Urothelium cell line (cell line): ENCODE measurements at regions not wholly inside any gene's neighbourhood (a gene's known extent, or its start where the extent isn't known, plus 50 kb on each side); places are given as distances from the start of the nearest gene placed in this dataset.
A peak's percentile ranks its signal among the peaks of the same experiment; 100 is the strongest.
"Not testable (repeated sequence)": the region's sequence is repeated elsewhere in the genome, so short reads cannot be mapped to it uniquely, and the experiment has no call there.

Source experiments
- DNase-seq: peaks from one replicate; pipeline ENCODE4 v3.0.0; 2011; ENCODE audit warnings: low spot score, mixed read lengths
- FAIRE-seq: peaks from 2 replicates; lab custom pipeline; 2011; peaks lifted over from hg19 to GRCh38; lab: Jason Lieb, UNC

DNA sequence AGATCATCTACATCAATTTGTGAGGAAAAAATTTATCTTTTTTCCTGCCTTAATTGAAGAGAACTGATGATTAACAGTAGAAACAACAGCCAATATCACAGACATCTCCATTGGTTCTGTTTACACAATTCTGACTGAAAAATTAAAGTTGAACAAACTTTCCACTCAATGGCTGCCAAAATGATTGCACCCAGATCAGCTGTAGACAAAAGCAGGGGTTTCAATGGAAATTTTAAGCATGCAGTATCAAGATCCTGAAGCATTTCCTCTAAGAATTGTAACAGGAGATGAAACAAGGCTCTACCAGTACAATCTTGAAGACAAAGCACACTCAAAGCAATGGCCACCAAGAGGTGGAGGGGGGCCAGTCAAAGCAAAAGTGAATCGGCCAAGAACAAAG is 231.6 kb upstream of the KRR1 start:
- FAIRE-seq (no peak), DNase-seq (no peak)

DNA sequence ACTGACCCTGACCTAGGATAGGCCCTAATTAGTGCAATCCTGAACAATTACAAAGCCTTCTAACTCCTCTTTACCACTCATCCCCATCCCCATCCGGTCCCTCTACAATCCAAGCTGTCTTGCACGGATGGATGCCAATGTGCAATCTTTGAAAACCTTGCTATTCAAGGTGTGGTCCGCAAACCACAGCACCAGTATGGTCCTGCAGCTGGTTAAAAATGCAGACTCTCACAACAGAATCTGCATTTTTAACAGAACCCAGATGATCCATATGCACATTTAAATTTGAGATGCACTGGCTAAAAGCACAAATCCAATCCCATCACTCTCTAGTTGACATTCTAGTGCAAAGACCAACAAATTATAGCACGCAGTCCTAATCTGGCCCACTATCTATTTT is 230.6 kb upstream of the KRR1 start:
- DNase-seq (no peak), FAIRE-seq (no peak)

DNA sequence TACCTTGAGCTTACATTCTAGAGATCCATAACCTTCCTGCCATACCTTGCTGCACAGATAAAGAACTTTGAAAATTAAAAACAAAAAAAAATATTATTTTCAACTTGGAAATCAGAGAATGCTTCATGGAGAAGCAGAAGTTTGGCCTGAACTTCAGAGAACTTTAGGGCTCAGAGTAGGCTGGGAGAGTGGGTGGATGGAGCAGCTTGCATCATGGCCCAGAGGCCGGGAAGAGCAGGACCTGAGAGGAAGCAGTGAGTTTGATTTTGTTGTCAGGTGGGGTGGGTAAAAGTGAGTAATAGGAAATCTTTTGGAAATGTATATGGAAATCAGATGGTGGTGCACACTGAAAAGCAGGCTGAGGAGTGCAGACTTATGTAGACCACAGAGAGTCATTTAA is 228.5 kb upstream of the KRR1 start:
- no peak for FAIRE-seq

DNA sequence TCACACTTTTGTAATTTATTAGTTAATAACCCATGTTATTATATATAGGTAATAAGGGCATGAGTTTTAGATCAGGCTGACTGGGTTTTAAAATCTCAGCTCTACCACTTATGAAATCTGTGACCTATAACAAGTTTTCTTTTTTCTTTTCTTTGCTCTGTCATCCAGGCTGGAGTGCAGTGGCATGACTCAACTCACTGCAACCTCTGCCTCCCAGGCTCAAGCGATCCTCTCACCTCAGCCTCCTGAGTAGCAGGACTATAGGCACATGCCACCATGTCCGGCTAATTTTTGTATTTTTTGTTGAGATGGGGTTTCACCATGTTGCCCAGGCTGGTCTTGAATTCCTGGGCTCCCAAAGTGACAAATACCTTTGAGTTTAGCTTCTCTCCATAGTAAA is 227.7 kb upstream of the KRR1 start:
- not testable (repeated sequence) for FAIRE-seq, DNase-seq

More for the DNA sequence above, 228.5 kb upstream of the KRR1 start:
- no peak for DNase-seq

DNA sequence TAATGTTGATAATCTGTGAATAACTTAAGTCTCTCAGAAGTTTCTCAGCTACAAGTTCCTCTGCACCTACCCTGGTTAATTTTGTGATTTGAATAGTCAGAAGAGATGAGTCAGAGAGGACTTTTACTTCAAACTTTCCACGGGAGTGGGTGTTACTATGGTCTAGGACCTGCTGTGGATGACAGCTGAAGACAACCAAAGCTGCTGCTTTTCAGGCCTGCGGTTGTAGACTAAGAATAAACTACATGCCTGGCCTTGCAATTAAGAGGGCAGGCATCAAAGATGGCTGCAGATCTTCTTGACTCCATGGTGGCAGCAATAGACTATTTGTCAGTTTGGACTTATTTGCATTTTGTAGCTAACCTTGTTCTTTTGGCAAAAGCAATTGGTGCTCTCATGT is 227.1 kb upstream of the KRR1 start:
- no peak for DNase-seq

DNA sequence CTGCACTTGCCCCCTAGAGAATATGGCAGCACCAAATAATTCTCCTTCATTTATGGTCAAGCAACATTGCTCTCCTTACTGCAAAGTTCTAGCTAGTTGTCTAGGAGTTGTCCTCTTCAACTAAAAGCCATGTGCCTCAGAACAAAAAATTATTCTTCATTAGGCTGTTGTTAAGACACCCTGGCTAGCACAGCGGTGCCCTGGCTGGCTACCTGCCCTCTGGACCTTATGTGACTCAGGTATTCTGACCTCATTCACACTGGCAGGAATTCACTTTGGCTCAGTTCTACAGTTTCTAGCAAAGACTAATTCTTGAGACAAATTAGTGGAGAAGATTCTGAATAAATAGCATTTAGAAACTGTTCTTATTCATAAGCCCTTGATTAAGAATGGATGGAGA is 224.4 kb upstream of the KRR1 start:
- no peak for DNase-seq
- FAIRE-seq, result no peak

More for the DNA sequence above, 227.1 kb upstream of the KRR1 start:
- no peak for FAIRE-seq

DNA sequence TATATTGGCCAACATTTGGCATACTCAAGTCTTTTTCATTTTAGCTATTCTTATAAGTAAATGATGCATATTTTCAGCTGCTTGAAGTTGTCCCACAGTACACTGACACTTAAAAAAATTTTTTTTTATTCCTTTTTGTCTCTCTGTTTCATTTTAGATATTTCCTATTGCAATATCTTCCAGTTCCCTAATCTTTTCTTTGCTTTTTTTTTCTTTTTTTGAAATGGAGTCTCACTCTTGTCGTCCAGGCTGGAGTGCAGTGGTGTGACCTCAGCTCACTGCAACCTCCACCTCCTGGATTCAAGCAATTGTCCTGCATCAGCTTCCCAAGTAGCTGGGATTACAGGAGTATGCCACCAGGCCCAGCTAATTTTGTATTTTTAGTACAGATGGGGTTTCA is 217.4 kb upstream of the KRR1 start:
- no peak for FAIRE-seq
- no peak for DNase-seq

DNA sequence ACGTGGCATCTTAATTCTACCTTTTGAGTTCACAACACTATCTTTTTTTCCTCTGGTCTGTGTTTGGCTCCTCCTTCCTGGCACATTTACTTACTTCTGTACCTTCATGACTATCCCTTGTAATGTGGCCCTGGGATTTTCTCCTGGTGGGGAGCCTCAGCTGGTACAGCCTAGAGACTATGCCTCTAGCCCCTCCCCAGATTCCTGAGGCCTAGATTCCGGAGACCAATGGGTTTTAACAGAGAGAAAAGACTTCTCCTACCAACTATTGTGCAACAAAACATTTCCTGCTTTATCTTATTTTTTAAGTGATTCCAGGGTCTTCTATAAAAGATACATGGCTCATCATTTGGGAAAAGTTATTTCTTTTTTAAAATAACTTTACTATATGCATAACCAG is 216.2 kb upstream of the KRR1 start:
- FAIRE-seq (no peak), DNase-seq (no peak)

DNA sequence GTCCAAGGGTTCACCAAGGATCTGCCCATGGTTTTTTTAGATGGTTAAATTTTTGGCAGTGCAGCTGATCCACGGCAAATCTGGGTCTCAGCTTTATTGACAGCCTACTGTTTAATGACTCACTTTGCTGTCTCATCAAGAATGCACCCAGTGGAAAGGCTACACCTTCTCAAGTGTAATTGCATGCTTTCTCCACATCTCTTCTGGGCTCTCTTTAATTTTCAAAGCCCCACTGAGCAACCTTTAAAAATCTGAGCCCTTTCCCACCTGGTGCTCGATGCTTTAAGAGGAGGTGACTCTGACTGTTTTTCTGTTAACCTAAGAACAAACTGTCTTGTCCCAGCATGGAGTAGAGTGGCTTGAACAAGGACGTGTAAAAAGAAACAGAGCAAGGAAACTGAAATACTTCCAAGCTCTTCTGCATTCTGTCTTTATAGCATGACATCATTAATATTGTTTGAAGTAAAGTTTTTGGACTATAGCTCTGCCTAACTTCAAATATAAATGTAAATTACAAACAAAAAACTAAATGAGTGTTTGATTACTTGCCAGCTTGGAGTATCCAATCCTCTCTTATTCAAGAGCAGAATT is 214.2 kb upstream of the KRR1 start:
- FAIRE-seq (no peak), DNase-seq (peak; percentile 62)

DNA sequence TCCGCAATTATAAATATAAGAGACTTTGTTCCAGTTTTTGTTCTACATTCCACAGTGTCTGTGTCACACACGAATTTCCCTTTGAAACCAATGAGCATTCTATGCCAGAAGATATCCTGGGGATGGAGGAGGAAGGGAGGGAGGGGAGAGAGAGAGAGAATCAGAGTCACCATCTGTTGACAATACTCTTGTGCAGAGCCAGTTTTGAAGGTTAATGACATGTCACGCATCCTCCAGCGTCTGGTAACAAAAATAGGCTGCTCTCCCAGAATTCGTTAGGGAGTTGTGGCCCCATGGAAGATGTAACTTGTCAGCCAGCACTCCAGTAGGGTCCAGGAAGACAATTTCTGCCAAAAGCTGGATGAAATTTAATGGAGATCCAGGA is 213.5 kb upstream of the KRR1 start:
- DNase-seq (peak; percentile 29), FAIRE-seq (no peak)

DNA sequence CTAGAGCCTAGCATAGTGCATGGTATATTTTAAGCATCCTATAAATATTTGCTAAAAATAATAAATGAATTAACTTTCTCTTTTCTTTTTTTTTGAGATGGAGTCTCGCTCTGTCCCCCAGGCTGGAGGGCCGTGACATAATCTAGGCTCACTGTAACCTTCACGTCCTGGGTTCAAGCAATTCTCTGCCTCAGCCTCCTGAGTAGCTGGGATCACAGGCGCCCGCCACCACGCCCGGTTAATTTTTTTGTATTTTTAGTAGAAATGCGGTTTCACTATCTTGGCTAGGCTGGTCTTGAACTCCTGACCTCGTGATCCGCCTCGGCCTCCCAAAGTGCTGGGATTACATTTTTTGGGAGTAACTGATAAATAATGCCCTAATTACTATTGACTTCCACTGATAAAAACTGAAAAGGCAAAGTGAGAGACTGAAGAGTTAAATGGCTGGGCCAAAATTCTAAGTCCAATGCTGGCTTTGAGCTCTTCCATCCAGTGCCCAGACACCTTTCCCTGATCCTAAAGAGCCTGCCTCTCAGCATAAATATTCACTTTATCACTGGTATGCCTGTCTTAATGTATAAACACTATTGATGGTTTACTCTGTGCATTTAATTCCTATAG is 213.0 kb upstream of the KRR1 start:
- FAIRE-seq (no peak), DNase-seq (no peak)

DNA sequence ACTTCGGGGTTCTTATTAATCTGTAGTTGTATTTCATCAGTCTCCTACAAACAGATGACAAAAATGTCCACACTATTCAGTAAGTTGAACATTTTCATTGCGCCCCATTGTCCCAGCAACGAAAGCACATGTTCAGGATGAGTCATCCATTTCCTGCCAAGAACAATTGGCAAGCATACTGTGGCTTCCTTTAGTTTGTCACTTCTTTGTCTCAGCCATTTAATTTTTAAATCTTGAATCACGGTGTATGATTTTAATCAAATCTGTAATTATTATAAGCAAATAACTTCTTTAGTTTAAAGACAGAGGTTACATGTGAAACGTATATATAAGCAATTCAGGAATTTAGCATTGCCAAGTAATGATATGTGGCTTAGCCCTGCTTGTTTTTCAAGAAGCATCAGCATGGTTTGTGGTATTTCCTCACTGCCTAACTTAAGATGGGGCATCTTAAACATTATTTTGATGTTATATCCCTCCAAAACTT is 211.3 kb upstream of the KRR1 start:
- FAIRE-seq (no peak), DNase-seq (peak; percentile 51)

DNA sequence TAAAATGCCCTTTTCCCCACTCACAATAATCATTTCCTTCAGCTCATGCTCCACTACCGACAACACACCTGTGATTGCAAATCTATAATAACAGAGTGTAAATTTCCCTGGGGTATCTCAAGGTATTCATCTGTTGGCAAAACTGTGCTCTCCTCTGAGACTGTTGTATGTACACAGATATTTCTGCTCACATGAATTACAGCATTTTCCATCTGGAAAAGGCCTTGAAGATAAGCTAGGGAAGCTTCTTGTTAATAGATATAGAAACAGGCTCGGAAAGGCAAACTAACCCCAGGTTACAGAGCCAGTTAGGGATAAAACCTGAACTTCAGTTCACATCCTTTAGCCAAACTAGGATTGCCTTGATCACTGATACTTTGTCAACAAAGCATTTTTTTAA is 210.4 kb upstream of the KRR1 start:
- DNase-seq, result no peak
- FAIRE-seq, result no peak

DNA sequence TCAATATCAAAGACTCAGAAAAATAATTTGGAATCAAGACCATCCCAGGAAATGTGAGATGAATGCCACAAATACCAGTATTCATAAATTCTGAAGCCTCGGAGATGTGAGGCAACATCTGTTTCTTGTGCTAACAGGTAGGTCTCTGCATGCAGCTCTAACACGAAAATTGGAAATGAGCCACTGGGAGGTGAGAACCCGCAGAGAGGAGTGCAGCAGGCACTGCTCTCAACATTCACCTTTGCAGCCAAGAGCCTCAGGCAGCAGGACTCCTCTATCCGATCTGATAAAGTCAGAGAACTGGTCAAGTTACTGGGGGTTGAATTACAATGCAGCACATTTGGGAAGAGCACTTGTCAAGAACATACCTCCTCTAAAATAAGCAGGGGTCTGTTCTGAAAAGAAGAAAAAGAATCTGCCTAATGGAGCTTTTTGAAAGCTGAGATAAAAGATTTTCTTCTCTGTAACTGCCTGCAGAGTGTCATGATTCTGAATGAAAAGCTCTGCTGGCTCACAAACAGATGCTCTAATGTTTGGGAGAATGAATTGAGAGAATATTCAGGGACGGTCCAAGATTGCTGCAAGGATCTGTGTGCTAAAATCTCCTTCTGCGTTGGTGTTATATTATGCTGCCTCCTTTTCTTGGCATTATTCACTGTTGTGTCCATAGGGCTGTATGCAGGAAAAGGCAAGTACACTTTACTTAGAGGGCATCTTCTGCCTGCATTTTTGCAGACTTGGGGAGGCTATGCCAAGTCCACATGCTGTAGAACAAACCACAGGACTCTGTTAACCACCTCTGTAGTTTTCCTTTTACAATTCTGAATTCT is 209.6 kb upstream of the KRR1 start:
- DNase-seq (no peak), FAIRE-seq (no peak)

DNA sequence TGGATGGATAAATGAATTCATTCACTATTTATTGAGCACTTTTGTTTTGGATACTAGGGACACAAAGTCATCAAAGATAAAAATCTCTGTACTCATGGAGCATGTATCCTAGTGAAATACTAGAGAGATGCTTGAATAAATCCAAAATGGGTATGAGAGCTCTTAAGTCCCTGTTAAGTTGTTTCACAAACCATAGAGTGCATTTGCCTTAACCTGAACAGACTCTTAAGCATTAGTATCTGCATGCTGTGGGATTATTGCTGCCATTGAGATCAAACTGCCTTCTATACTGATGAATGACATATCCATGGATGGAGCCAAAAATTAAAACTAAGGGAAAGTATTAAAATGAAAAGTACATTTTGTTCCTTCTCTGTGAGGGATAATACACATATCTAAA is 206.5 kb upstream of the KRR1 start:
- FAIRE-seq, result no peak

DNA sequence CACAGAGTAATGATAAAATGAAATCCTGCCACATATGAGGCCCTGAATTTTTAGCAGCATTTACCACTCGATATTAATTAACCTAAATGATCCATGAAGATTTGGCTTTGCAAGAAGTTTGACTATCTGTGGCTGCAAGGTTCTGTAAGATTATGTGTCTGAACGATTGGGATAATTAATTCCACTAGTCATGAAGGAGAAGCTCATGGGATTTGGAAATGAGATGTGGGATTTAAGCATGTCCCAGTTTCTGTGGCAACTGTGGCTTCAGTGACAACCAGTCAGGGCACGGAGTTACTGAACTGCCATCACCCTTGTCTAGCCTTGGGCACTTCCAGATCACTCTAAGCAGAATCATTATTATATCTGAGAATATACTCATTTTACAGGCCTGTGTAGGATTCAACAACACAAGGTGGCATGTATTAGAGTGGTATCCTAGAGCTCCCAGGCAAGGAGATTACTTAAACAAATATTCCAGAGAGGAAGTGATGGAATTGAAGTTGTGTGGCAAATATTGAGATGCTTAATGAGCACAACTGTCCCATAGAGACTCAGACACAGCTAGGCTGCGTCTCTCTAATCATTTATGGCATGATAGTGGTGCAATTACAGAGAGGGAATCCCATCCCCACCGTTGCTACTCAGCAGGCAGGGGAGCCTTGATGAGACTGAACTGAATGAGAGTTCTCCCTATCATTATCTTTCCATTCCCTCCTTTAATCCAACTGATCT is 205.0 kb upstream of the KRR1 start:
- no peak for DNase-seq
- FAIRE-seq, result no peak

More for the DNA sequence above, 206.5 kb upstream of the KRR1 start:
- DNase-seq, result no peak

DNA sequence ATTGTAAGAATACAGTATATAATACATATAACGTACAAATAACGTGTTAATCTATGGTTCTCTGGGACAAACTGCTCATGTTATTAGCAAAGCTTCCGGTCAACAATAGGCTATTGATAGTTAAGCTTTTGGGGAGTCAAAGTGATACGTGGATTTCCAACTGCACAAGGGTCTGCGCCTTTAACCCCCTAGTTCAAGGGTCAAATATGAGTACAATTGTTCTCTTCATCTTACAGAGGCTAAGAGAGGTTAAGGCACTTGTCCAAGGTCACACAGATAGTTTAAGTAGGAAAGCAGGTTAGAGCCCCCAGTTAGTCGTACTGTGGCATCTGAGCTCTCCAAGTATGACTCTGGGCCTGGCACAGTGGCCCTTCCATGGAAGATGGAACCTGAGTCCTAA is 204.3 kb upstream of the KRR1 start:
- no peak for FAIRE-seq
- no peak for DNase-seq

DNA sequence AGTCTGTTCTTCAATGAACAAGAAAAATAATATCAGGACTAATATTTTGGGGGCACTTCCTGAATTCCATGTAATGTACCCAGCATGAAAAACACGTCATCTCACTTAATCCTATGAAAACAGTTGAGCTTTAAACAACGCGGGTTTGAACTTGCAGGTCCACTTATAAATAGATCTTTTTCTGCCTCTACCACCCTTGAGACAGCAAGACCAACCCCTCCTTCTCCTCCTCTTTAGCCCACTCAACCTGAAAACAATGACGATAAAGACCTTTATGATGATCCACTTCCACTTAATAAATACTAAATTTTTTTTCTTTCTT is 203.9 kb upstream of the KRR1 start:
- no peak for FAIRE-seq
- no peak for DNase-seq

DNA sequence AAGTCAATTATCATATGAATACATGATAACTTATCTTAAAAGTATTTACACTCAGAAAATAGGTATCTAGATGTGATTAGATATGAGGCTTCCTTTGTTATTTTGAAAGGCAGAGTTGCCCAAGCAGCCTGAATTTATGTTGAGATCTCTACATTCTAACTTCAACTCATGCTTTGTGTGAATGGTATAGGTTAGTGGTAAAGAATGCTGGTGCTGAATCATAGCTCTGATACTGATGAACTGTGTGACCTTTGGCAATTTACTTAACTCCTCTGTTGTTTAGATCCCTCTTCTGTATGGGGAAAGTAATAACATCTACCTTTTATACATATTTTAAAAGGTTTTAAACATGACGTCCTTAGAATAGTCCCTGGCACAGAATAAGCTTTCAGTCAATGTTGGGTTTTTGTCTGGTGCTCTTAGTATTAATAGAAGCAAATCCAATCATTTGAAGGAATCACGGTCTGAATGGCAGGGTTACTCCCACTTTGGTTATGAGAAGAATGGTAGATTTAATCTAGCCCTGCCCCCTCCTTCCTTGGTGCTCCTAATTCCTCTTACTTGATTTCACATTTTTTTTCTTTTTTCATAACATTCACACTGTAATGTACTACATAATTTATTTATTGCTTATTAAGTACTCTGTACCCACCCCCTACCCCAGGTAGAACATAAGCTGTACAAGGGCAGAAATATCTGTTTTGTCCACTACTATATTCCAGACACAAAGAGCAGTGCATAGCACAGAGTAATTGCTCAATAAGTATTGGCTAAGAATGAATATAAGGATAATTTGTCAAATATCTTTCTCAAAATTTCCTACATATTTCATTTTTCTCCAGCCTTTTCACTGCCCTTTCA is 203.3 kb upstream of the KRR1 start:
- no peak for FAIRE-seq

DNA sequence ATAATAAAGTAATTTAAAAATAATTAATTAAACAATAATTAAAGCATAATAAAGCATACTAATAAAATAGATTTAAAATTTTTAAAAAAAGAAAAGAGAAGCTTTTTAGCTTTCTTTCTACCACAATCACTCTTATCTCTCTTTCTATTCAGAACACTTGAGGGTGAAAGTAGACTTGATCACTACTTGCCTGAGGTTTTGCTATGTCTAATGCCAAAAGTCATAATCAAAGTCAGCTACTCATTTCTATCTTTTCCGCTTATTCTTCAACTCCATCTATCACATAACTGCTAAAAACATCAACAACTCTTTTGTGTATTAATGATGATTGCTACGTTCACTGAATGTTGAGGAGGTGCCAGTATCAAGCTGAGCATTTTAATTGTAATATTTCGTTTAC is 202.0 kb upstream of the KRR1 start:
- no peak for FAIRE-seq
- no peak for DNase-seq

More for the DNA sequence above, 203.3 kb upstream of the KRR1 start:
- DNase-seq, result no peak

DNA sequence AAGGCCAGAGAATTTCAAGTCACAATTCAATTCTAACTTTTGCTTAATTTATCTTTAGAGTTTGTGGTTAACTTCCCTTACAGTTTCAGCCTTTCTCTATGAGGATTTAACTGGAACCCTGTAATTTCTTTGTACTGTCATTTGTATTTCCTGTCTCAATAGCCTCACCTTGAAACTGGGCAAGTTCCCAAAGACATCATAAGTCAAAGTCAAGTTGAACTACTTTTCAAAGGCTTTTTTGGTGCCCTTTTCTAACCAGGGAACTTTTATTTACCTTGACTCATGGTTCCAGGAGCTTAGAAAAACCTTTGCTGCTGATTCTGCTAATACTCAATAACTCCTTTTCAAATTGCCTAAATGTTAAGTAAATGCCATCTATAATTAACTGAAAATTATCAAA is 200.8 kb upstream of the KRR1 start:
- DNase-seq (peak; percentile 16), FAIRE-seq (no peak)
